ENCODE measurements at regions not wholly inside any gene's neighbourhood (a gene's known extent, or its start where the extent isn't known, plus 50 kb on each side); places are given as distances from the start of the nearest gene placed in this dataset.
"Not testable (repeated sequence)": the region's sequence is repeated elsewhere in the genome, so short reads cannot be mapped to it uniquely, and the experiment has no call there.

DNA sequence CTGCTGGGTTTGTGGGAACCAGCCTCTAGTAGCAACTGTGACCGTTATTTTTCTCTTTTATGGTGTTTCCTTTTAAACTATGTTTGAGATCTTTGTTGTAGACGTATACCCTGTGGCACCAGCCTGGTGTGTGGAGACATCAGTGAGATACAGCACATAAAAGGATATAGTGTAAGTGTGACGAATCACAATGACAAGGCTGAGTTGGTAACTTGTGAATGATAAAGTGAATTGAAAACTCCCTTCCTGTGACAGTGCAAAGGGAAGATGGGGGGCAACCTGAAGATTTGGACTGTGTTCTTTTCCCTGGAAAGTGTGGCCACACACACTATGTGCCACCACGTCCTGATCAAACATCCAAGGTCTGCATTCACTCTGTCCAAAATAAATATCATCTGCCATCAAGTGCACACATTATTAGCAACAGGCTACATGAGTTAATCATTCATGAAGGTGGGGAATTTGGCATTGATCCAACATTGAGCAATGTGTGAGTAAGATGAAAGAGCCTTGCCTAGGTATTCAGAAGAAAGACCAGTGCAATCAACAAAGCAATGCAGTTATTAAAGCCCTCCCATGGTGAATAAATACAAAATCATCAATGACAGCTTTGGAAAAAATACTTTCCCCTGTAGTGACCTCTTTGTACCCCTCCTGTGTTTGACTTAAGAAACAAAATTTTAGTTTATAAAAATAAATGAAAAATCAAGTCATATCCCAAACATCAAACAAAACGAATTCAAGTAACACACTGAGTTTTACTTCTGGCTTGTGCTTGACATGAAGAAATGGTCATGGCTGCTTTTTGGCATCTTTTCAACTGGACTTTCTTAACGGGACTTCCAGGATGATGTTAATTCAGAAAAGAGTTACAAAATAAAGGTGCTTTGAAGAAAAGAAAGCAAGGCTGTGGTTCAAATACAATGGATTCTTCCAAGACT lies 1280.5 kb upstream of the ZEB2 start:
- peak; percentile 21 for DNase-seq

DNA sequence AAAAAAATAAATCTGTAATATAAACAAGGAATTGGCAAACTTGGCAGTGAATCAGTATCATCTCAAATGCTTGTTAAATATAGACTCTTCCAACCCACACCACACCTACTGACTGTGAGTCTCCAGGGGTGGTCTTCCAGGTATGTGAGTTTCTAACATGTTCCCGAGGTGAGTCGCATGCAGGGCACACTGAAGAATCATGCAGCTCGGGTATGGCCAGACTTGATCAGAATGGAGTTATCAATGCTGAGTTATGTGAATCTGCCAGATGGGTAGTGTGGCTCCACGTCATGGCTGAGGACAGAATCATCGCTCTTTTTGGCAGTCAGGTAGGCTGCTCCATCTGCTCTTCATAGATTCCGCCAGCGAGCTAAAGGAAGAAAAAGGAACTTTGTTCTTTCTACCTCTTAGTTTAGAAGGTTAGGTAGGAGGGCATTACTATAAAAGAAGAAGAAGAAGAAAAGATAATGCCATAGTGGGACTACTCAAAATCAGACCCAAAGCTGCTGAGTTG lies 1279.7 kb upstream of the ZEB2 start:
- DNase-seq: no peak

GRCh38 chr2:145798419-145798818 lies 1278.5 kb upstream of the ZEB2 start:
- no peak for DNase-seq

GRCh38 chr2:145797692-145798091 lies 1277.8 kb upstream of the ZEB2 start:
- no peak for DNase-seq

DNA sequence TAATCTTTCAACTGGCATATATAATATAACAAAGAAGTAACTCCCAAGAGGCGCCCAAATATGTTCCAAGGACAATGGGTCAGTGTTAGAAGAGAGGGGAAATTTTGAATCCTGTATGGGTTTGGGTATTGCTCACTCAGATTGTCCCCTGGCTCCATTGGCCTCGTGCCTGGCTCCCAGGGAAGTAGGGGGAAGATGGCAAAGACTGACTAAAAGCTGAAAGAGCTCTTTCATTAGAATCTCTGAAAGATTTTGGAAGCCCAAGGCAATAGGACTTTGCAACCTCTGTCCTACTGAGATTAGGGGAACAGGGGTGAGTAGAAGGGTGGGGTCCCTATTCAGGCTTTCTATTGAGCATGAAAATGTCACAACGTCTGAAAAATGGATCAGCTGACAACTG lies 1272.8 kb upstream of the ZEB2 start:
- DNase-seq: no peak

DNA sequence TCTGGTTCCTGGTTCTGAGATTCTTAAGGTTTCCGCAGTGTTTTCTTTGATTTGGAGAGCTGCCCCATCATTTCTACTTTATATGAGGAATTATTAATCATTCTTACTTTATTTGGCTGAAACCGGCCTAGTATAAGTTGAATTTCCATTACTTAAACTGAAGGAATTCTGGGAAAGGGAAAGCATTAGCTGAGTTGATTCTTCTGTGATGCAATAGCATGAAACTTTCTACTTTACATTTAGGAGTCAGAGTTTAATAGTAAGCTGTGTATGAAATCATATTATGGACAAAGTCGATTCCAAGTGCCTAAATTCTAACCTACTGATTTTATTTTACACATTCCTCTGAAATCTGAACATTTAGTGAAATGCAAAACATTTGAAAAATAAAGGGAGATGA lies 1269.7 kb upstream of the ZEB2 start:
- no peak for DNase-seq

GRCh38 chr2:145787597-145788361 lies 1267.9 kb upstream of the ZEB2 start:
- not testable (repeated sequence) for DNase-seq

DNA sequence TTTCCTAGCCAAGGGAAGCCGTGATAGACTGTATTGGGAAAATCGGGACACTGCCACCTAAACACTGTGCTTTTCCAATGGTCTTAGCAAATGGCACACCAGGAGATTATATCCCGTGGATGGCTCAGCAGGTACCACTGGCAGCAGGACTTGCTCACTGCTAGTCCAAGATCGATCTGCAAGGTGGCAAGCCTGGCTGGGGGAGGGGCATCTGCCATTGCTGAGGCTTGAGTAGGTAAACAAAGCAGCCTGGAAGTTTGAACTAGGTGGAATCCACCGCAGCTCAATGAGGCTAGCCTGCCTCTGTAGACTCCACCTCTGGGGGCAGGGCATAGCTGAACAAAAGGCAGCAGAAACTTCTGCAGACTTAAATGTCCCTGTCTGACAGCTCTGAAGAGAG lies 1262.7 kb upstream of the ZEB2 start:
- not testable (repeated sequence) for DNase-seq

DNA sequence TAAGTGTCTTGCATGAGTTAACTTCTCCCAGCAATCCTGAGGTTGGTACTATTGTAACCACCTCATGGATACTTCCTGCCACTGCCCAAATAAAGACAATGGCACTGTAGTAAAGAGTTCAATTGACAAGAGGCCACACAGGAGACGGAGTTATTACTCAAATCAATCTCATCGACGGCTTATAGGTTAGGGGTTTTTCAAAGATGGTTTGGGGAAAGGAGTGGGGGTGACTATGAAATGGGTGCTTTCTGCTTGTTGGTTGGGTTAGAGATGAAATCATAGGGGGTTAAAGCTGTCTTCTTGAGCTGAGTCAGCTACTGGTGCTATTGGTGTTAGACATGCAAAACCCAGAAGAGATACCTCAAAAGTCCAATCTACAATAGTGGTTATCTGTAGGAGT lies 1258.0 kb upstream of the ZEB2 start:
- DNase-seq: no peak

GRCh38 chr2:145777297-145777696 lies 1257.4 kb upstream of the ZEB2 start:
- DNase-seq: peak; percentile 45

GRCh38 chr2:145775591-145775990 lies 1255.7 kb upstream of the ZEB2 start:
- no peak for DNase-seq

- no peak for DNase-seq
Observed at GRCh38 chr2:145771525-145771924, 1251.6 kb upstream of the ZEB2 start.

DNA sequence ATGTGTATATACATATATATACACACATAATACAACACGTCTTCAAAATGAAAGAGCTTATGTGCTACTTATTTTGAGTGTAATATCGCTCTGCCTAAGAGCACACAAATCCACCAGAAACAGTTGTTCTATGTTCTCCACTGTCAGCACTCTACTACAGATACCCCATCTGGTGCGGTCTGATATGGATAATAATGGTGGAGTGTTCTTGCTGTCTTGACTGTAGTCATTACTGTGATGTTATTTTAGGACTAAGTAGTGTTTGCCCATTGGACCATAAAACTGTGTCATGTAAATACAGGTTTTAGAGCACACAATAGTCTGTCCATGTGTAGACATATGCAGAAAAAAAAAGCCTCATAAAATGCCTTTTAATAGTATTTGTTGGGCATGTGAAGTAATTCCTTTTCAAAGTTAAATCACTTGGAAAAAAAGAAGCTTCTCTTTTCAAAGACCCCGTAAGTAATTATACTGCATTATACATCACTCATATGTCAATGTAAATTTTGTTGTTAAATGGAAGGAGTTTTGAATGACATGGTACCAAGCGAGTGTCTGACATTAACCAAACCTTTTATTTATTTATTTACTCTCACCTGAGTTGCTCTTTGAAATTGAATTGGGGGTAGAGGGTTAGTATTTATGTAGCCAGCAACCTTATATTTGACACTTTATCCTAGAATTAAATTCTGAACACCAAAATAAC lies 1249.2 kb upstream of the ZEB2 start:
- DNase-seq: no peak

- DNase-seq: no peak
Observed at GRCh38 chr2:145765874-145766273, 1246.0 kb upstream of the ZEB2 start.

- peak; percentile 60 for DNase-seq
Observed at GRCh38 chr2:145764631-145765030, 1244.7 kb upstream of the ZEB2 start.

DNA sequence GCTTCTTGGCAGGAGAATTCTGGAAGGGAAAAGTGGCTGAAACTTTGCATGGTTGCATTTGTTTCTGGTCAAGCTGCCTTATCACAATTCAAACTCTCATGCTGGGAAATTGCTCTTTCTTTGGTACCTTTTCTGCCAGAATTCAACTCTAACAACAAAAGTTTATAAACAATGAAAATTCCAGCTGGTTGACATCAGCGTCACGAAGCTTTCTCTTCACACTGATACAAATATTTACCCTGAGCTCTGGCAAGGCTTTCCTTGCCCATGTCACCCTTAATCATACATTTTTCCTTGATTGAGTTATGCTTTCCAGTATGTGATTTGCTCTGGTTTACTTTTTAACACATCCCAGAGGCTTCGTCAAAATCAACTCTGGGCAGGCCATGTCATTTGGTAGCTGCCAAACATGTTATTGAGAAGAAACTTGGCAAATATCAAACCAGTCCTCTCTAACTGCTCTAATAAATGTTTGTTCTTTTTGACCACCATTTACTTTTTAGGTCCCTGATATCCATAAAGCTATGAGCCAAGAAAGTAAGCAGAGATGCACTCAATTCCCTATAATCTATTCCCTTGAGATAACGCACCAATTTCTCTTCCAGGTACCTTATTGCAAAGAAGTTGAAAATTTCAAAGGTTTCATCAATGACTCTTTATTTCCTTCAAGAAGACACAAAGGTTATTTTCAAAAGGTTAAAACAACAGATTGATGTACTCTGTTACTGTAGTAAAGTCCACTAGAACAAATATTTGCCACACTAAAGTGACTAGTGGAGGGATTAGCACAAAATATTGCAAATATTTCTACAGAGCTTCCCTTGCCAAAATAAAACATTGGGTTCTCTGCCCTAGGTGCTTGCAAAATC lies 1241.1 kb upstream of the ZEB2 start:
- peak; percentile 48 for DNase-seq

GRCh38 chr2:145759228-145759915 lies 1239.5 kb upstream of the ZEB2 start:
- peak; percentile 7 for DNase-seq

DNA sequence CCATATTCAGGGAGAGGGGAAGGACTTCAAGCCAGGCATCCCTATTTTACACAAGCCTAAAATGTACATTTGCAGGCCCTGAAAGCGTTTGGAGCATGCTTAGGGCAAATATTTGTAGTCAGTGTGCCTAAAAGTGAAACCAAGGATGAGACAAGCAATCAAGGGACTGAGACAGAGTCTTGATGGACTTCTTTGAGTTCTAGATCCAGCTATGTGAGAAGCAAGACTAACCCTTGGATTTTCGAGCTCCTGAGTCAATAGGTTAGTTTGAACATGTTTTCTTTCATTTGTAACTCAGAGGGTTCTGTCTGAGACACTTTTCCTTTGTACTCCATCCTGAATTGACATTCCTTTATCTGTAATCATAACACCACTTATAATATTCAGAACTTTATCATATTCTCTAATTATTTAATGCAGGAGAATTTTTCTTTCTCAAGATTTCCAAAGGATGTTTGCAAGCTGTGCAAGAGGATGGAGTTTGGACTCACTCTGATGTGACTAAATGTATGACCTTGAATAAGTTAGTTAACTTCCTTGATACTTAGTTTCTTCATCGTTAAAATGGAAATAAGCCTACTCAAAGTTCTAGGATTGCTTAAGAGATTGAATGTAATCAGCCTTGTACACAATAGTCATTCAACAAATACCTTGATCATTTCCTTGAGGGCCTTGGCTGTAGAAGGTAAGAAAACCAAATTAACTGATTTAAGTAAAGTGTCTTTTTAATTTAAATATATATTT lies 1237.8 kb upstream of the ZEB2 start:
- no peak for DNase-seq

GRCh38 chr2:145755019-145755837 lies 1235.3 kb upstream of the ZEB2 start:
- DNase-seq: no peak

DNA sequence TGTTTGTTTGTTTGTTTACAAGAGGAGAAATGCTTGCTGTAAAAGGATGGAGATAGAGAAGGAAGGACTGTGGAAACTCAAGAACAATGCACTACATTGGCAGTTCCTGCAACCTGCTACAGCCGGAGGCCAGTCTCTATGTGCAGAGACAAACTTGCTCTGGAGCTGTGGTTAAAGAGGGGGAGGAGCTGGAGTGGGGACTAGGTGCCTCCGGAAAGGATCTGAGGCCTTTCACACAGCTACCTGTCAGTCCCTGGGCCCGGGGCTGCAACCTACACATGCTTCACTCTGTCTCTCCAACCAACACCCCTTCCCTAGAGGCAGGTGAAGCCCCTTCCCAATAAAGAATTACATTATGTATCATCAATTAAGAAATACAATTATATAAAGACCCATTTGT lies 1234.0 kb upstream of the ZEB2 start:
- DNase-seq: no peak

Data from fibroblast of skin of right biceps (primary cell).